OCI-LY3 (cell line): ENCODE measurements at regions not wholly inside any gene's neighbourhood (a gene's known extent, or its start where the extent isn't known, plus 50 kb on each side); places are given as distances from the start of the nearest gene placed in this dataset.
A peak's percentile ranks its signal among the peaks of the same experiment; 100 is the strongest.

Experiments
- H2AFZ ChIP-seq: fragments of 200-600, 300-600 bp; shearing (Covaris generic); 2 replicates; pipeline ENCODE4 v1.6.0; 2014; ENCODE audit warnings: antibody characterized with exemption, low read depth, low read length
- H3K27ac ChIP-seq: fragments of 200-600, 300-600 bp; sonication (generic); 2 replicates; pipeline ENCODE4 v1.5.1; 2014; ENCODE audit warnings: mild to moderate bottlenecking, low read length, moderate library complexity, mixed read lengths
- H3K27me3 ChIP-seq: fragments of 200-600, 300-600 bp; sonication (generic); 2 replicates; pipeline ENCODE4 v1.6.1; 2014; ENCODE audit warnings: low read depth, low read length, mixed read lengths
- H3K36me3 ChIP-seq: fragments of 200-600, 300-600 bp; sonication (generic); replicated peaks from 2 replicates; pipeline ENCODE3; 2014; ENCODE audit warnings: low read depth, low read length, mixed read lengths
- H3K4me1 ChIP-seq: fragments of 300-600, 200-600 bp; sonication (generic); 2 replicates; pipeline ENCODE4 v1.6.1; 2014; ENCODE audit warnings: low read length, mixed read lengths
- H3K4me2 ChIP-seq: fragments of 200-600, 300-600 bp; sonication (generic); 2 replicates; pipeline ENCODE4 v1.6.1; 2014; ENCODE audit warnings: low read length, mixed read lengths
- H3K4me3 ChIP-seq: fragments of 300-600, 200-600 bp; sonication (generic); 2 replicates; pipeline ENCODE4 v1.5.1; 2014; ENCODE audit warnings: antibody characterized with exemption, mild to moderate bottlenecking, low read length, moderate library complexity
- H3K79me2 ChIP-seq: fragments of 300-600, 200-600 bp; shearing (Covaris generic); 2 replicates; pipeline ENCODE4 v1.6.1; 2014; ENCODE audit warnings: mild to moderate bottlenecking, low read length, mixed read lengths
- H3K9ac ChIP-seq: fragments of 300-600, 200-600 bp; shearing (Covaris generic); 2 replicates; pipeline ENCODE4 v1.6.0; 2014; ENCODE audit warnings: mild to moderate bottlenecking, low read length, moderate library complexity
- H3K9me3 ChIP-seq: fragments of 200-600, 300-600 bp; shearing (Covaris generic); 2 replicates; pipeline ENCODE4 v1.6.1; 2014; ENCODE audit warnings: low read length, mixed read lengths; ENCODE audit not compliant: insufficient read depth
- H4K20me1 ChIP-seq: fragments of 200-600, 300-600 bp; sonication (generic); 2 replicates; pipeline ENCODE4 v1.6.1; 2016; ENCODE audit warnings: low read length, mixed read lengths; ENCODE audit not compliant: insufficient read depth
- EZH2phosphoT487 ChIP-seq: fragments of 200-600 bp; shearing (Covaris generic); IDR thresholded peaks from 2 replicates; pipeline ENCODE4 v1.6.1; 2018; ENCODE audit warnings: antibody characterized with exemption, mixed run types, low read depth
- TF ChIP-seq, protein P1 (sequence below): fragments of 200-600, 300-600 bp; sonication (generic); IDR thresholded peaks from 2 replicates; pipeline ENCODE4 v1.5.1; 2014; ENCODE audit warnings: antibody characterized with exemption, low read length, low read depth

DNA sequence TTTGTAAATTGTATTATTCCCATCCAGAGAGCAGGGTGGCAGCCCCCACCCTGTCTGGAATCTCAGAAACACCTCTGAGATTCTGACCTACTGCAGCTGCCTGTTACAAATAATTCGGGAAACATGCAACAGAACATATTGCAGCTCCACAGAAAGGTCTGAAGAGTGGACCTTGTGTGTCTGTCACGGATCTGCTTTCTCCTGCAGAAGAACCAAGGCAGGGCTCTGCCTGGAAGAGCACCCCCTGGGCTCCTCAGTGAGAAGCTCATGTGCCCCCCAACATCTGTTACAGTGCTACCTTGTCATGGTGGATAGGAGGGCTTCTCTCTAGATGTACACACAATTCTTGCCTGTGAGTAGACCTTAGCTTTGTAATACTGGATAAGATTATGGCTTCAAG lies 286.6 kb upstream of the GATB start:
- Histone ChIP-seq H3K4me2 (no peak overlapping the region), H3K27ac (no peak overlapping the region), H3K36me3 (no peaks in the 10 kb centered on the region), H3K79me2 (no peaks in the 10 kb centered on the region), H3K4me3 (no peak overlapping the region), H3K9ac (no peak overlapping the region), H3K27me3 (0 out of 2 replicates have a peak, but pooled peaks cover 3% of the 10 kb centered on the region), H3K9me3 (peaks cover 6% of the 10 kb centered on the region; the same call in 1 of the 2 replicates), H3K4me1 (peaks cover 10% of the 10 kb centered on the region), H2AFZ (no peak overlapping the region), H4K20me1 (no peaks in the 10 kb centered on the region)
- no peak for TF ChIP-seq EZH2phosphoT487
- TF ChIP-seq, protein P1, sequence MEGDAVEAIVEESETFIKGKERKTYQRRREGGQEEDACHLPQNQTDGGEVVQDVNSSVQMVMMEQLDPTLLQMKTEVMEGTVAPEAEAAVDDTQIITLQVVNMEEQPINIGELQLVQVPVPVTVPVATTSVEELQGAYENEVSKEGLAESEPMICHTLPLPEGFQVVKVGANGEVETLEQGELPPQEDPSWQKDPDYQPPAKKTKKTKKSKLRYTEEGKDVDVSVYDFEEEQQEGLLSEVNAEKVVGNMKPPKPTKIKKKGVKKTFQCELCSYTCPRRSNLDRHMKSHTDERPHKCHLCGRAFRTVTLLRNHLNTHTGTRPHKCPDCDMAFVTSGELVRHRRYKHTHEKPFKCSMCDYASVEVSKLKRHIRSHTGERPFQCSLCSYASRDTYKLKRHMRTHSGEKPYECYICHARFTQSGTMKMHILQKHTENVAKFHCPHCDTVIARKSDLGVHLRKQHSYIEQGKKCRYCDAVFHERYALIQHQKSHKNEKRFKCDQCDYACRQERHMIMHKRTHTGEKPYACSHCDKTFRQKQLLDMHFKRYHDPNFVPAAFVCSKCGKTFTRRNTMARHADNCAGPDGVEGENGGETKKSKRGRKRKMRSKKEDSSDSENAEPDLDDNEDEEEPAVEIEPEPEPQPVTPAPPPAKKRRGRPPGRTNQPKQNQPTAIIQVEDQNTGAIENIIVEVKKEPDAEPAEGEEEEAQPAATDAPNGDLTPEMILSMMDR: no peak

DNA sequence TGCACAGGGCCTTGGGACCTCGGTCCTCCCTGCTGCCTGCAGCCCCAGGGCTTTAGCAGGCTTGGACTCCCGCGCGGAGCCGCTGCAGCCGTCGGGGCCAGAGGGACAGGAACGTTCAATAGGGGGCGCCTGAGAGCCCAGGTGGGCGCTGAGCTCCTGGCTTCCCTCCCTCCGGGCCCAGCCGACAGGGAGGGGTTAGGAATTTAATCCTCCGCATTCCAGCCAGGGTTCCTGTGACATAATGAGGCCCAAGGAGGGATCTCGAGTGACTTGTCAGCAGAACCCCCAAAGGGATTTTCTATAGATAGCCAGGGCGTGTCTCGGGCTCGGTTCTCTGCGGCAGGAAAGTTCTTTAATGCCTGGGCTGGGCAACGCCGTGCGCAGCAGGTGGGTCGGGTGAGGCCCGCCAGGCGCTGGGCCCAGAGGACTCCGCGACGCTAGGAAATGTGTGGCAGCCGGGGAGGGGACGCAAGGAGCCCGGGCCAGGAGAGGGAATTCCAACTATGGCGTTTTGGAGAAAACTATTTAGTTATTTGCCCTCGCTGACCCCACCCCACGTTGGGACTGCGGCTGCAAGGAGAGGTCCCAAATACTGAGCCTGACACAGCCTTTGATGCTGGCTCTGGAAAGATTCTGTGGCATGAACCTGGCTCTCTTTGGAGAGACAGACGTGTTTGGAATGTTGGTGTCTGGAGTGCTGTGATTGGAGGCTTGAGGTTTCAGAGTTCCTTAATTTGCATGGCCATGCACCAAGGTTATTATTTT lies 285.2 kb upstream of the GATB start:
- peak overlapping the region; percentile 8; the same call in 1 of the 2 replicates for H3K4me2 ChIP-seq
- no peaks in the 10 kb centered on the region for H3K36me3 ChIP-seq
- no peak overlapping the region for H3K4me3 ChIP-seq
- no peaks in the 10 kb centered on the region for H3K79me2 ChIP-seq
- no peak overlapping the region for H2AFZ ChIP-seq
- no peaks in the 10 kb centered on the region for H4K20me1 ChIP-seq
- H3K27ac ChIP-seq: no peak overlapping the region
- H3K9me3 ChIP-seq: peaks cover 6% of the 10 kb centered on the region; the same call in 1 of the 2 replicates
- 0 out of 2 replicates have a peak, but pooled peaks cover 3% of the 10 kb centered on the region for H3K27me3 ChIP-seq
- no peak overlapping the region for H3K9ac ChIP-seq
- H3K4me1 ChIP-seq: peaks cover 18% of the 10 kb centered on the region
- no peak for TF ChIP-seq EZH2phosphoT487
- TF ChIP-seq, protein P1: peak; percentile 41

DNA sequence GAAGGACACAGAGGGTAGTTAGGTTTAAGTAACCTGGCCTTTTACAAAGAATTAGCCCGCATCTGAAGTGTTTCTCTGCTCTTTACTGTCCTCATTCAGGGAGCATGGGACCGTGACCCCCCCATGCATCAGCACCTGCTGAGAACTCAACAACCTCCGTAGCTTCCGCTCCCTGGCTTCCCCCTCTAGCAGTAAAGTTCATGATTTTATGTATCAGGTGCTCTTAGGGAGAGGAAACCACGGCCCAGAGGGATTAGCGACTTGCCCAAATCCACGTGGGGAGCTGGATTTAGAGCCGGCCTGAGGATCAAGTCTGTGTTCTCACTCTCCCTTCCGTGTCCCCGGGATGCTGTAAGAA lies 284.6 kb upstream of the GATB start:
- H2AFZ ChIP-seq: no peak overlapping the region
- no peak overlapping the region for H3K9ac ChIP-seq
- H3K36me3 ChIP-seq: no peaks in the 10 kb centered on the region
- no peaks in the 10 kb centered on the region for H3K79me2 ChIP-seq
- peaks cover 6% of the 10 kb centered on the region; the same call in 1 of the 2 replicates for H3K9me3 ChIP-seq
- 0 out of 2 replicates have a peak, but pooled peaks cover 3% of the 10 kb centered on the region for H3K27me3 ChIP-seq
- peaks cover 23% of the 10 kb centered on the region for H3K4me1 ChIP-seq
- no peak overlapping the region for H3K4me3 ChIP-seq
- peak overlapping the region; percentile 8; the same call in 1 of the 2 replicates for H3K4me2 ChIP-seq
- H4K20me1 ChIP-seq: no peaks in the 10 kb centered on the region
- TF ChIP-seq, protein P1: no peak
- no peak for TF ChIP-seq EZH2phosphoT487
- H3K27ac ChIP-seq: no peak overlapping the region

DNA sequence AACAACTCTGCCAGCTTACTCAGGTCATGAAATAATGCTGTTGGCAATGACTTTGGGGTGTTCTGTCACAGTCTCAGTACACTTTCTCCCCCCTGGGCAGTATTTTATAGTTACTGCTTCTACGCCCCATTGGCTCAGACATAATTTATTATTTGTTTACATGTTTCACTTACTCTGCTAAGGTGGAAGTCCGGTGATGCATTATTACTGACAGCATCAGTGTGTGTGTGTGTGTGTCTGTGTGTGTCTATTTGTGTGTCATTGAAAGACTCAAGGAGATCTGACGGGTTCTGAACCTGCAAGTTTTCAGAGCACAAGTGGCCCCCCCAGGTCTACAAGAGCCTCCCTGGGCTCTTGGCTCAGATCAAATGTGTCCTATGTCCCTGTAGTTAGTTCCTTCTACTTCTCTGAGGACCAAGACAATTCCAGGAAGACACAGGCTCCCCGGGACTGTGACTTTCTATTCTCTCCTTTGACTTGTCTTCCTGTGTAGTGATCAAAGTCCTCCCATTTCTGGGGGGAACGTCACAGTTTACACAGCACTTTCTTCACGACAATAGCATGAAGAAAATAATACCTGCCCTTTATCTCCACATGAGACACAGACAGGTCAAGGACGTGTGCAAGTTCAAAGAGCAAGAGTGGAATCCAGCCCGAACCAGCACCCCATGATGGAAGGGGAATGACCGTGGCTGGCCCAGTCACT lies 283.7 kb upstream of the GATB start:
- TF ChIP-seq, protein P1: no peak
- no peak for TF ChIP-seq EZH2phosphoT487
- no peak overlapping the region for H3K4me2 ChIP-seq
- H4K20me1 ChIP-seq: no peaks in the 10 kb centered on the region
- no peak overlapping the region for H3K27ac ChIP-seq
- H2AFZ ChIP-seq: no peak overlapping the region
- H3K27me3 ChIP-seq: 0 out of 2 replicates have a peak, but pooled peaks cover 3% of the 10 kb centered on the region
- no peak overlapping the region for H3K4me3 ChIP-seq
- no peaks in the 10 kb centered on the region for H3K36me3 ChIP-seq
- no peak overlapping the region for H3K9ac ChIP-seq
- H3K4me1 ChIP-seq: peaks cover 23% of the 10 kb centered on the region
- H3K79me2 ChIP-seq: no peaks in the 10 kb centered on the region
- H3K9me3 ChIP-seq: peaks cover 6% of the 10 kb centered on the region; the same call in 1 of the 2 replicates
